ENCODE measurements at regions not wholly inside any gene's neighbourhood (a gene's known extent, or its start where the extent isn't known, plus 50 kb on each side); places are given as distances from the start of the nearest gene placed in this dataset.

DNA sequence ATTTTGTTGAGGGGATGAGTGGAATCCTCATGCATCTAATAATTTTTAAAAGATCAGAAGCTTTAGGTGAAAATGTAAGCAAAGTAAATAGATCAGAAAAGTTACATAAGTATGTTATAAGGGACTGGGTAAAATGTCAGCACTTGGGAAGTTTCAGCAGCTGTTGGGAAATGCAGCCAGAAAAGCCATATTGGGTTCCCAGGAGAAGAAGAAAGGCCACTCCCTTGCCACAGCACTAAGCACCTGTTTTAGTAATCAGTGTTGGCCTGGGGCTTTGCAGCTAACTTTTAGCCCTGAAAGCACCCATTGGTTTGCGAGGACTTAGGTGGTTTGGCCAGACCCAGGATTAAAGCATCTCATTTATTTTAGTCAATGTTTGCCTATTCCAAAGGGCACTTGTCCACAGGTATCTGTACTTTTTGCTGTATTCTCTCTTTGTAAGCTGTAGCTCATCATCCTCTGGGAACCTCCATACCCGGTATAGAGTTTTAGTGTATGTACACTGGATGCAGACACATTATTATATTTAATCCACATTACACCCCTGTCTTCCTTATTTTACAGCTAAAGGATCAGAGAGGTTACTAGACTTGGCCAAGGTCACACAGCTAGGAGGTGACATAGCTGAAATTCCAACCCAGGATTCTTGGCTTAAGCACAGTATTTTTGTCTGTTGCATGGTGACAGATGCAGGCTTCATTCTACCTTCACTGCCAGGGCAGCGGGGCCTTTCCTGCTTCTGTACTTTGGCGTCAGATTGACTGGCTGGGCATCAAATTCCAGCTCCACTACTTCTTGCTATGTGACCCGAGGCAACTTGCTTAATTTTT, 127.7 kb upstream of the SESN3 start:
- no peak for DNase-seq (ENCODE audit: low spot score)

- no peak for DNase-seq (ENCODE audit: low spot score)
Measured at GRCh38 chr11:95354304-95354703, 123.3 kb upstream of the SESN3 start.

DNA sequence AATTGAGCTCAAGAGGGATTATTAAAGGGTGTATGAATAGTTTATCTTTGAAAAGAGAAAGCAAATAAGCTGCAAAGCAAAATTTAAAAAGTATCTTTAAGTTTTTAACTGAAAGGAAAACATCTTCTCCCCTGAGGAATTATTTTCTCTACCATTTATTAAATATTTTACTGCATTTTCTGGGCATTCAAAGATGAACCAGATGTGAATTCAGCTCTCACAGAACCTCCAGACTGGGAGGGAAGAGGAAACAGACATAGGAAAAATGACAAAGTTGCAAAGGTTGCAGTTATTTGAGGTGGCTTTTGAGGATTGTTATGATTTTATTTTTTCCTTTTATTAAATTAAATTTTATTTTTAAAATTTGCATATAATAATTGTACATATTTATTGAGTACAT, 122.7 kb upstream of the SESN3 start:
- no peak for DNase-seq (ENCODE audit: low spot score)

- DNase-seq (ENCODE audit: low spot score): no peak
Measured at GRCh38 chr11:95352733-95353346, 121.8 kb upstream of the SESN3 start.

- DNase-seq (ENCODE audit: low spot score): no peak
Measured at GRCh38 chr11:95349345-95349942, 118.4 kb upstream of the SESN3 start.

DNA sequence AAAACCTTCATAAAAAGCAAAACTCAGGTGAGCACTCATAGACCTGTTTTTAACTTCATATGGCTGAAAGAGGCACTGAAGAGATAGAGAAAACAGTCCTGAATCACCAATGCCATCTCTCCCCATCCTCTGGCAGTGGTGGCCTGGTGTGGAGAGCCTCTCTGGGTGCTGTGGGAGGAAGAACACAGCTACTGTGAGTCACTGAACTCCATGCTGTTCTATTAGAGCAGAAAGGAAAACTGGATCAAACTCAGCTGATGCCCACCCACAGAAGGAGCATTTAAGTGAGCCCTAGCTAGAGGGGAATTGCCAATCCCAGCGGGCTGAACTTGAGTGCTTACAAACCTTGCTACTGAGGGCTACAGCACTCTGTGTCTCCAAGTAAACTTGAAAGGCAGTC, 115.3 kb upstream of the SESN3 start:
- no peak for DNase-seq (ENCODE audit: low spot score)

DNA sequence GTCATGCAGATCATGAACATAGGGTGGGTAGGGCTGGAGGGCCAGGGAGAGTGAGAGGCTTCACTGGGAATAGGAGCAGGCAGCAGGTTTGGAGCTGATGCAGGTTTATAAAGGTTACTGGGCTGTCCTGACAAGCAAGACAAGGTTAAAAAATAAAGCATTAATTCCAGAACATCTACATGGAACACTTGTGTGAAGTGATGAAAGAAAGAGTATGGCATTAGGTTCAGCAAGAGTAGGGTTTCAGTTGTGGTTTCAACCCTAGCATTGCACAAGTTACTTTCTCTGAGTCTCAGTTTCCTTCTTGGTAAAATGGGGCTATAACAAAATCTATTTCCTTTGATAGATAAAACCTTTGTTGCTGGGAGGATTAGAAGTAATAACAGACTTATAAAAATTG, 114.6 kb upstream of the SESN3 start:
- DNase-seq (ENCODE audit: low spot score): no peak

- DNase-seq (ENCODE audit: low spot score): no peak
Measured at GRCh38 chr11:95344932-95345642, 114.1 kb upstream of the SESN3 start.

- DNase-seq (ENCODE audit: low spot score): no peak
Measured at GRCh38 chr11:95341221-95341620, 110.2 kb upstream of the SESN3 start.

DNA sequence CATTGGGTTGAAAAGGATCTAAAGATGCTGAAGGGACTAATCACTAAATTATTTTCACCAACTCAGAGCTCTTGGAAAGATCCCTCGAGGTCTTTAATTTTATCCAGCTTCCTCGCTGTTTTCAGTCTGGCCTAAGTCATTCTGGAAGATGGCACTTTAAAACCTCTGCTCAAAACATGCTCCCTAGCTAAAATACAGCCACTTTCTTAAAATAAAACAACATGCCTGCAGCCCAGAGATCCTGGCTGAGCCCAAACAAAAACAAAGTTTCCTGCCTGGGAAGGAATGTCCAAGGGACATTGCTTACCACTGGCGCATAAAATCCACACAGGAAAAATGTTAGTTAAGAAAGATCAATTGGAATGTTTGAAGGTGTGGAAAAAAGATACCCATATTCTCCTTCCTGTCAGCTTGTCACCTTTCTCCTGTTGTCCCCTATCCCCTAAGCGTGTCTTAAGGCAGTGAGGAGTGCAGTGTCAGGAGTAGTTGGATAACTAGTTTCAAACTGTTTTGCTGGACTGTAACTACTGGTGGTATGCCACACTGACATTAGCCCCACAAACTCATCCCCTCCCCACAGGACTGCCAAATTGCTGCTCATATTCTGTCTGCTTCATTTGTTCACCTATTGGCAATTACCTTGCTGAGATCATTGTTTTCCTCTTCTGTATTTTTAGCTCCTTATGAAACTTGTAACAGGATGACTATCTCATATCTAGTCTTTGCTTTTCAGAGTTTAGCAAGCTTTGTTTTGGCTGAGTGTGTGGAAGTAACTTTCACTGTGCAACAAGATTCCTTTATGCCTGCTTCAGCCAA, 108.3 kb upstream of the SESN3 start:
- no peak for DNase-seq (ENCODE audit: low spot score)

- DNase-seq (ENCODE audit: low spot score): peak; percentile 57
Measured at GRCh38 chr11:95338430-95338991, 107.5 kb upstream of the SESN3 start.

- no peak for DNase-seq (ENCODE audit: low spot score)
Measured at GRCh38 chr11:95337972-95338429, 107.0 kb upstream of the SESN3 start.

GRCh38 chr11:95337175-95337957, 106.4 kb upstream of the SESN3 start:
- peak; percentile 50 for DNase-seq (ENCODE audit: low spot score)

DNA sequence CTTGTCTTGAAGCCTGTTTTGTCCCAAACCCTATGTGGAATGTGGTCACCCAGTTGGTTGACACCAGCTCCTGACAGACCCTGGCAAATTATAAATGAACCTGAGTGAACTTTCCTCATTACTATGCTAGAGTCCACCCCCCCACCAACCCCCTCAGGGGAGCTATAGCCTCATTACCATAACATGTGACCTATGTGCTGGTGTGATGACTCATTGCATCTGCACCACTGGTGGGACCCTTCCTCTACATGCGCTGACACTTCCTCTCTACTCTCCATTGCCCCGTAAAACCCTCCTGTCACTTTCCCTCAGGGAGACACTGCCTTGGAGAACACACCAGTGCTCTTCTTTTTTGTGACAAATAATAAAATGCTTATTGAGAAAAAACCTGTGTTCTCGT, 105.0 kb upstream of the SESN3 start:
- DNase-seq (ENCODE audit: low spot score): no peak

- no peak for DNase-seq (ENCODE audit: low spot score)
Measured at GRCh38 chr11:95331161-95331560, 100.2 kb upstream of the SESN3 start.

DNA sequence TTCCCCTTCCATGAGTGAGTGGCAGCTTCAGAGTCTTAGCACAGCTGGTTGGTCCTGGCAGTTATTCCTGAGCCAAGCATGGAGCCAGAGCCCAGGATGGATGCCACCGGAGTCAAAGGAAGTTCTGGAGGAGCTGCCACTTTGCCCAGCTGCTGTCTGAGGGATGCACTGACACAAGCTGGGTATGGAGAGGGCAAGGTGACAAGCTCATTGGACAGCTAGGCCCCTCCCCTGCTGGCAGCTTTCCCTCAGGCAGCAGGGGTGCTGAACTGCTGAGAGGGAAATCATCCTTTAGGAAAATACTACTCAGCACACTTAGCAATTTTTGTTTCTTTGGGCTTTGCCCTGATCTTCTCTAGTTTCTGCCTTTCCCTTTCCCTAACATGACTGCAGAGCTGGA, 99.3 kb upstream of the SESN3 start:
- no peak for DNase-seq (ENCODE audit: low spot score)

DNA sequence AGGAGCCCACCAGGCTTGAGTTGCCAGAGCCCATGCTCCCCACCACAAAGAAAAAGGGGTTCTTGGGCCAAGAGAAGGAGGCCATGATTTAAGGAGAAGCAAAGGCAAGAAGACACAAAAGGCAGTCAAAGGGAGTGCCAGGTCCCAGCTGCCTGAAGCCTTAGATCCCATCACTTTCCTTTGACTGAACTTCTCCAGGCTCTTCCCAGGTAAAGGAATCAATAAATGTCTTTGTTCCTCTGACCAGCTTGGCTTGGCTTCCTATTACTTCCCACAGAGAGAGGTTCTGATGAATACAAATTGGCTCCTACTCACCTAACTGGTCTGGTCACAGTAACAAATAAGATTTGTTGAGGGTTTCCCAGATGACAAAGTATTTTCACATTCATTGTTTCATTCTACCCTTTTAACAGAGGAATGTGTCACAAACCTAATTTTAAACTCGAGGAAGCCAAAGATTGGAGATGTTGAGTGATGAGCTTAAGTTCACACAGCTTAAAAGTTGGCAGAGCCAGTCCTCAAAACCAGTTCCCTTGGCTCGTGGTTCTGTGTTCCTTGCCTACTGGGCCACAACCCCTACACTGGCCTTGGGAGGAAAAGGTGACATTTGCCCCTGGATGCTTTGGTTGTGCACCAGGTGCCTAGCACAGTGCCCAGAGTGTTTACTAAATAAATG, 96.4 kb upstream of the SESN3 start:
- DNase-seq (ENCODE audit: low spot score): no peak

DNA sequence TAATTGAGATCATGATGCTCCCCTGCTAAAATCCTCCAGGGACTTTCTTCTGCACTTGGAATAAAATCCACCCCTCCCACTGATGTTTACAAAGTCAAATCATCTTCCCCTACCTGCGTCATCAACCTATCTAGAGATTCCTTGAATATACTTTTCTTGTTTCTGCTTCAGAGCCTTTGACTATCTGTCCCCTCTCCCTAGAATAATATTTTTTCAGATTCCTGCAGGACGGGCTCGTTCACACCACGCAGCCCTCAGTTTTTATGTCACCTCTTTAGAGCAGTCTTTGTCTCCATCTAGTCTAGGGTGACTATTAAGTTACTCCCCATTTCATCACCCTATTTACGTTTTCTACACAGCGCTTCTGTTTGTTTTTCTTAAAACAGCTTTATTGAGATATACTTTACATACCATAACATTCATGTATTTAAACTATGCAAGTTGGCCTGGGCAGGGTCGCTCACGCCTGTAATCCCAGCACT, 94.8 kb upstream of the SESN3 start:
- no peak for DNase-seq (ENCODE audit: low spot score)

DNA sequence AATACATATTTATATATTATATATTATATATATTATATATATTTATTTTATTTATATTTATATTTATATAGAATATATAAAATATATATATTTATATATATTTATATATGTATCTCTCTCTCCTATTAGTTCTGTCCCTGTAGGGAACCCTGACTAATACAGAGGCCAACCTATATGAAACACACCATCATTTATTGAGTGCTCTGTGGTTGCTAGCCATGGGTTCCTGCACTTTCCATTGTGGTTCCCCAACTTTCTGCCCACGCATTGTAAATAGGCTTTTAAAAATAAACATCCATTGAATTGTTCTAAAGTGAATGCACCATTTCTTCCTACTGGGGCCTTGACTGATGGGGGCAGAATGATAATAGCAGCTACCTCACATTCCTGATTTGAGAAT, 93.8 kb upstream of the SESN3 start:
- DNase-seq (ENCODE audit: low spot score): no peak

All from SK-N-DZ (cell line).